ENCODE measurements at regions not wholly inside any gene's neighbourhood (a gene's known extent, or its start where the extent isn't known, plus 50 kb on each side); places are given as distances from the start of the nearest gene placed in this dataset.

- TF ChIP-seq CTCF (IDR thresholded peaks at IDR 0.05; ENCODE audit: control insufficient read depth, extremely low read depth, insufficient read depth), result no peak
- no peak for DNase-seq (ENCODE audit: low read depth)
- no peak overlapping the region for H3K4me3 ChIP-seq (ENCODE audit: low read depth, low read length)
These were observed 605.4 kb downstream of the ISL1 start for GRCh38 chr5:51988634-51989033.

- no peak for DNase-seq (ENCODE audit: low read depth)
- no peak for TF ChIP-seq CTCF (IDR thresholded peaks at IDR 0.05; ENCODE audit: control insufficient read depth, extremely low read depth, insufficient read depth)
These were observed 607.0 kb downstream of the ISL1 start for GRCh38 chr5:51990241-51990640.

GRCh38 chr5:51990661-51991180 lies 607.5 kb downstream of the ISL1 start:
- DNase-seq (ENCODE audit: low read depth), result no peak
- TF ChIP-seq CTCF (IDR thresholded peaks at IDR 0.05; ENCODE audit: control insufficient read depth, extremely low read depth, insufficient read depth), result no peak

More at GRCh38 chr5:51990241-51990640, 607.0 kb downstream of the ISL1 start:
- no peak overlapping the region for H3K4me3 ChIP-seq (ENCODE audit: low read depth, low read length)

GRCh38 chr5:51991940-51992339 lies 608.7 kb downstream of the ISL1 start:
- H3K4me3 ChIP-seq (ENCODE audit: low read depth, low read length), result no peak overlapping the region
- TF ChIP-seq CTCF (IDR thresholded peaks at IDR 0.05; ENCODE audit: control insufficient read depth, extremely low read depth, insufficient read depth), result no peak
- no peak for DNase-seq (ENCODE audit: low read depth)

More at GRCh38 chr5:51990661-51991180, 607.5 kb downstream of the ISL1 start:
- H3K4me3 ChIP-seq (ENCODE audit: low read depth, low read length), result no peak overlapping the region

- TF ChIP-seq CTCF (IDR thresholded peaks at IDR 0.05; ENCODE audit: control insufficient read depth, extremely low read depth, insufficient read depth), result no peak
- no peak overlapping the region for H3K4me3 ChIP-seq (ENCODE audit: low read depth, low read length)
- no peak for DNase-seq (ENCODE audit: low read depth)
These were observed 612.6 kb downstream of the ISL1 start for GRCh38 chr5:51995773-51996306.

GRCh38 chr5:51996356-51996861 lies 613.2 kb downstream of the ISL1 start:
- H3K4me3 ChIP-seq (ENCODE audit: low read depth, low read length), result no peak overlapping the region
- DNase-seq (ENCODE audit: low read depth), result no peak
- no peak for TF ChIP-seq CTCF (IDR thresholded peaks at IDR 0.05; ENCODE audit: control insufficient read depth, extremely low read depth, insufficient read depth)

GRCh38 chr5:51997500-51997899 lies 614.3 kb downstream of the ISL1 start:
- H3K4me3 ChIP-seq (ENCODE audit: low read depth, low read length), result no peak overlapping the region
- no peak for DNase-seq (ENCODE audit: low read depth)
- TF ChIP-seq CTCF (IDR thresholded peaks at IDR 0.05; ENCODE audit: control insufficient read depth, extremely low read depth, insufficient read depth), result no peak

All from LNCaP clone FGC (cell line).